Endothelial cell (in vitro differentiated cells): ENCODE measurements at regions not wholly inside any gene's neighbourhood (a gene's known extent, or its start where the extent isn't known, plus 50 kb on each side); places are given as distances from the start of the nearest gene placed in this dataset.

ENCODE experiments used
- DNase-seq: peaks from one replicate; pipeline ENCODE4 v3.0.0; 2021; ENCODE audit warnings: low spot score
- H3K27ac Mint-ChIP-seq: one replicate; pipeline ENCODE4 v1.8.0; 2021; ENCODE audit warnings: mixed read lengths, inconsistent platforms; ENCODE audit not compliant: unreplicated experiment
- H3K27me3 Mint-ChIP-seq: one replicate; pipeline ENCODE4 v1.8.0; 2021; ENCODE audit warnings: mild to moderate bottlenecking, moderate library complexity, mixed read lengths, inconsistent platforms; ENCODE audit not compliant: unreplicated experiment
- H3K36me3 Mint-ChIP-seq: one replicate; pipeline ENCODE4 v1.8.0; 2021; ENCODE audit warnings: mild to moderate bottlenecking, low read depth, mixed read lengths, inconsistent platforms; ENCODE audit not compliant: unreplicated experiment
- H3K4me1 Mint-ChIP-seq: one replicate; pipeline ENCODE4 v1.8.0; 2021; ENCODE audit warnings: mild to moderate bottlenecking, mixed read lengths, inconsistent platforms; ENCODE audit not compliant: unreplicated experiment
- H3K4me3 Mint-ChIP-seq: one replicate; pipeline ENCODE4 v1.8.0; 2021; ENCODE audit warnings: mild to moderate bottlenecking, mixed read lengths, inconsistent platforms; ENCODE audit not compliant: unreplicated experiment
- H3K9me3 Mint-ChIP-seq: one replicate; pipeline ENCODE4 v1.8.0; 2021; ENCODE audit warnings: mixed read lengths, inconsistent platforms; ENCODE audit not compliant: unreplicated experiment
- CTCF ChIP-seq: fragments of 200-600 bp; sonication (generic); IDR thresholded peaks from one replicate; pipeline ENCODE4 v1.5.0; 2021; ENCODE audit warnings: antibody characterized with exemption; ENCODE audit not compliant: unreplicated experiment

- peaks cover 2% of the 10 kb centered on the region for H3K27me3 Mint-ChIP-seq
- DNase-seq = no peak
- no peaks in the 10 kb centered on the region for H3K9me3 Mint-ChIP-seq
- H3K36me3 Mint-ChIP-seq = no peaks in the 10 kb centered on the region
- no peak overlapping the region for H3K4me3 Mint-ChIP-seq
- no peak for TF ChIP-seq CTCF
- no peaks in the 10 kb centered on the region for H3K4me1 Mint-ChIP-seq
- no peak overlapping the region for H3K27ac Mint-ChIP-seq
Observed at GRCh38 chr1:116253566-116254382, 119.3 kb upstream of the ATP1A1 start.

GRCh38 chr1:116254776-116255175 lies 118.3 kb upstream of the ATP1A1 start:
- Mint-ChIP-seq H3K27me3 (peaks cover 2% of the 10 kb centered on the region), H3K27ac (no peak overlapping the region), H3K9me3 (no peaks in the 10 kb centered on the region), H3K4me3 (no peak overlapping the region), H3K36me3 (no peaks in the 10 kb centered on the region), H3K4me1 (no peaks in the 10 kb centered on the region)
- no peak for DNase-seq
- TF ChIP-seq CTCF = no peak

GRCh38 chr1:116255486-116256285 lies 117.4 kb upstream of the ATP1A1 start:
- no peak for TF ChIP-seq CTCF
- Mint-ChIP-seq H3K4me3 (no peak overlapping the region), H3K36me3 (no peaks in the 10 kb centered on the region), H3K27ac (no peak overlapping the region), H3K9me3 (no peaks in the 10 kb centered on the region), H3K4me1 (peaks cover 1% of the 10 kb centered on the region), H3K27me3 (peaks cover 2% of the 10 kb centered on the region)
- no peak for DNase-seq

- Mint-ChIP-seq H3K4me1 (peaks cover 7% of the 10 kb centered on the region), H3K27ac (no peak overlapping the region), H3K36me3 (no peaks in the 10 kb centered on the region), H3K4me3 (no peak overlapping the region), H3K9me3 (no peaks in the 10 kb centered on the region), H3K27me3 (peaks cover 2% of the 10 kb centered on the region)
- no peak for DNase-seq
- TF ChIP-seq CTCF = no peak
Observed at GRCh38 chr1:116256286-116256649, 116.8 kb upstream of the ATP1A1 start.

GRCh38 chr1:116256875-116257274 lies 116.2 kb upstream of the ATP1A1 start:
- no peaks in the 10 kb centered on the region for H3K36me3 Mint-ChIP-seq
- no peak for TF ChIP-seq CTCF
- no peak overlapping the region for H3K27ac Mint-ChIP-seq
- peaks cover 10% of the 10 kb centered on the region for H3K4me1 Mint-ChIP-seq
- no peaks in the 10 kb centered on the region for H3K9me3 Mint-ChIP-seq
- peaks cover 2% of the 10 kb centered on the region for H3K27me3 Mint-ChIP-seq
- H3K4me3 Mint-ChIP-seq = no peak overlapping the region
- no peak for DNase-seq
